ENCODE measurements at regions not wholly inside any gene's neighbourhood (a gene's known extent, or its start where the extent isn't known, plus 50 kb on each side); places are given as distances from the start of the nearest gene placed in this dataset.

DNA sequence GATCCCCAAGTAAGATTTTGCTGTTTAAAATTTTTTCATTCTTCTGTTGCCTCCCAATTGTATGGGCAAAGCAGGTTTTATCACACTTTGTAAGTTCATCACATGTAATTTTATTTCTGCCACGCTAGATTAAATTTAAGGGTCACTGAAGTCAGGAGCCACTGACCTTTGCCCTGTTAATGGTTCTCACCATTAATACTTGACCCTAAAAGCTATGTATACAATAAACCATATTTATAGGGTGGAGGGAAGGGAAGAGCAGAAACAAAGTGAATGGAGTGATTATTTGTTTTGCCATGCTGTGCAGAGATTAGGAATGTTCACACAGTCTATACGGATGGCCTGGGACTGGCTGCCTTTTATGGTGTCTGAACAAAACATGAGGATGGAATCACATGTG lies 186.7 kb downstream of the BMP2 start:
- peaks cover 4% of the 10 kb centered on the region for H3K36me3 Mint-ChIP-seq (ENCODE audit: unreplicated experiment)
- no peak overlapping the region for H3K4me3 Mint-ChIP-seq (ENCODE audit: unreplicated experiment)
- no peak overlapping the region for H3K27ac Mint-ChIP-seq (ENCODE audit: unreplicated experiment)
- H3K4me1 Mint-ChIP-seq (ENCODE audit: low read depth, unreplicated experiment) = no peaks in the 10 kb centered on the region
- peaks cover 4% of the 10 kb centered on the region for H3K27me3 Mint-ChIP-seq (ENCODE audit: unreplicated experiment)
- TF ChIP-seq, protein P1, sequence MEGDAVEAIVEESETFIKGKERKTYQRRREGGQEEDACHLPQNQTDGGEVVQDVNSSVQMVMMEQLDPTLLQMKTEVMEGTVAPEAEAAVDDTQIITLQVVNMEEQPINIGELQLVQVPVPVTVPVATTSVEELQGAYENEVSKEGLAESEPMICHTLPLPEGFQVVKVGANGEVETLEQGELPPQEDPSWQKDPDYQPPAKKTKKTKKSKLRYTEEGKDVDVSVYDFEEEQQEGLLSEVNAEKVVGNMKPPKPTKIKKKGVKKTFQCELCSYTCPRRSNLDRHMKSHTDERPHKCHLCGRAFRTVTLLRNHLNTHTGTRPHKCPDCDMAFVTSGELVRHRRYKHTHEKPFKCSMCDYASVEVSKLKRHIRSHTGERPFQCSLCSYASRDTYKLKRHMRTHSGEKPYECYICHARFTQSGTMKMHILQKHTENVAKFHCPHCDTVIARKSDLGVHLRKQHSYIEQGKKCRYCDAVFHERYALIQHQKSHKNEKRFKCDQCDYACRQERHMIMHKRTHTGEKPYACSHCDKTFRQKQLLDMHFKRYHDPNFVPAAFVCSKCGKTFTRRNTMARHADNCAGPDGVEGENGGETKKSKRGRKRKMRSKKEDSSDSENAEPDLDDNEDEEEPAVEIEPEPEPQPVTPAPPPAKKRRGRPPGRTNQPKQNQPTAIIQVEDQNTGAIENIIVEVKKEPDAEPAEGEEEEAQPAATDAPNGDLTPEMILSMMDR (IDR thresholded peaks at IDR 0.05; ENCODE audit: partially characterized antibody, unreplicated experiment) = no peak
- H3K9me3 Mint-ChIP-seq (ENCODE audit: unreplicated experiment) = no peaks in the 10 kb centered on the region
- DNase-seq = no peak

DNA sequence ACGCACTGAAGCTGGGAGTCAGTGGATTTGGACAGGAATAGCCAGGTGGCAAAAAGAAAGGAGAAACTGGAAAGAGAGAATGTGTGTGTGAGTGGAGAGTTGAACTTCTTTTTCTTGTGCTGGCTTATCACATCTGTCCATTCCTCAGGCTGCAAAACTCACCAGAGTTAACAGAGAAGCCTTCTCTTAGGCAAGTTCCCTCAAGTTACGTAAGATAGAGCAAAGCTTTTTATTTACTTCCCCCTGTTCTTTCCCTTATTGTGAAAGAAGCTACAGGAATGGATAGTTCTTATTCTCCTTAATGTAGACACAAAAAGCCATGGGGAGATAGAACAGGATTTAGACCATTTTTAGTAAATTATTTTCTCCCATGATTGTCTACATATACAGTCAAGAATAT lies 188.6 kb downstream of the BMP2 start:
- H3K36me3 Mint-ChIP-seq (ENCODE audit: unreplicated experiment) = peaks cover 4% of the 10 kb centered on the region

DNA sequence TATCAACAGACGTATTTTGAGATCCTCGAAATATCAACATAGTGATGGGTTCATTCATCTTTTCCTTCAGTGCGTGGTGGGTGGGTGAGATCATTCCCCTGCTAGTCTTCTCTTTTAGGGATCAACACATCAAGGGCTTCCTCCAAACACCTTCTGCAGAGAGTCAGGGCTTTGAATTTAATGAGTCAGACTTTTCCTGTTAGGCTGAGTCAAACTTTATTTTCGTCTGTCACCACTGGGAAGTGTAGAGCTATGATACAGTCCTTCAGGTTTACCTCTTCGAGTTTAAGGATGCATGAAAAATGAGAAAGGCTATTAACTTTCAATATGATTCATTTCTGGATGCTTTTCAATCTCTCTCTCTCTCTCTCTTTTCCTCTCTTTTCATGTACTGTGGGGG lies 189.1 kb downstream of the BMP2 start:
- H3K27ac Mint-ChIP-seq (ENCODE audit: unreplicated experiment) = no peak overlapping the region
- TF ChIP-seq, protein P1 (IDR thresholded peaks at IDR 0.05; ENCODE audit: partially characterized antibody, unreplicated experiment) = no peak
- no peaks in the 10 kb centered on the region for H3K4me1 Mint-ChIP-seq (ENCODE audit: low read depth, unreplicated experiment)

More for the DNA sequence above, 188.6 kb downstream of the BMP2 start:
- Mint-ChIP-seq H3K4me1 (ENCODE audit: low read depth, unreplicated experiment) (no peaks in the 10 kb centered on the region), H3K4me3 (ENCODE audit: unreplicated experiment) (no peak overlapping the region), H3K9me3 (ENCODE audit: unreplicated experiment) (no peaks in the 10 kb centered on the region), H3K27ac (ENCODE audit: unreplicated experiment) (no peak overlapping the region), H3K27me3 (ENCODE audit: unreplicated experiment) (peaks cover 4% of the 10 kb centered on the region)
- DNase-seq = no peak
- TF ChIP-seq, protein P1 (IDR thresholded peaks at IDR 0.05; ENCODE audit: partially characterized antibody, unreplicated experiment) = no peak

DNA sequence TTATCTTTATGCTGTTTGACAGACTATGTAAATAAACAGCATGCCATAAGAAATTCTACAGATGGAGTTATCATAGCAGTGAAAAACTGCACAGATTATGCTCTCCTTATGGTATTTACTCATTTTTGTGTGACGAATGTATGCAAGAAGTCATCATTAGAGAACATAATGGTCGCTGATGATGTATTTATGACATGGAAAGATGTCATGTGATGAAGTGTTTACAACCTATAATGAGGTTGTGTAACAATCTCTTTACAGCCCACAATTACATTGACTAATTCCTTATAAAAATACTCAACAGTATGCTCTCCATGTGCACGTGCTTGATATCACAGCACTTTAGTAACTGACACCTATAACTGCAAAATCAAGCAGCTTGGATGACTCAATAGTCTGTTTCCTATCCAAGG lies 192.4 kb downstream of the BMP2 start:
- H3K27ac Mint-ChIP-seq (ENCODE audit: unreplicated experiment) = no peak overlapping the region
- no peaks in the 10 kb centered on the region for H3K36me3 Mint-ChIP-seq (ENCODE audit: unreplicated experiment)
- no peaks in the 10 kb centered on the region for H3K27me3 Mint-ChIP-seq (ENCODE audit: unreplicated experiment)
- no peaks in the 10 kb centered on the region for H3K4me1 Mint-ChIP-seq (ENCODE audit: low read depth, unreplicated experiment)
- H3K9me3 Mint-ChIP-seq (ENCODE audit: unreplicated experiment) = no peaks in the 10 kb centered on the region
- no peak for DNase-seq
- TF ChIP-seq, protein P1 (IDR thresholded peaks at IDR 0.05; ENCODE audit: partially characterized antibody, unreplicated experiment) = no peak
- H3K4me3 Mint-ChIP-seq (ENCODE audit: unreplicated experiment) = no peak overlapping the region

More for the DNA sequence above, 189.1 kb downstream of the BMP2 start:
- no peak for DNase-seq
- H3K36me3 Mint-ChIP-seq (ENCODE audit: unreplicated experiment) = peaks cover 2% of the 10 kb centered on the region
- H3K4me3 Mint-ChIP-seq (ENCODE audit: unreplicated experiment) = no peak overlapping the region
- no peaks in the 10 kb centered on the region for H3K9me3 Mint-ChIP-seq (ENCODE audit: unreplicated experiment)
- H3K27me3 Mint-ChIP-seq (ENCODE audit: unreplicated experiment) = peaks cover 2% of the 10 kb centered on the region

DNA sequence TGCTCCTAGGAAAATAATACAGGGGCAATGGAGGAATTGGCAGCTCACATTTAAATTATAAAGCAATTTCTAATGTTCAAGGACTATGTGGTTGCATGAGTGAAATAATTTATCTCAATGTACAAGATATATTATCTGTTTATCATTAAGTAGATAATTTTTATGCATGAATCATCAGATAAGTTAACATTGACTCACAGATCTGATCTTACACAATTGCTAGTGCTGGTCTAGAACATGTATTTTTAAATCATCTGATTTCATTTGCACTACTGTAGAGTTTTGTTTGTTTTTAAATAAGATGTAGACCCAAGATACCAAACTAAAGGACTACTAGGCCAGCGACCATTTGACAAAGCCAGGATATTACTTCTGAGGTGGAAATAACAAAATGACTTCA lies 199.2 kb downstream of the BMP2 start:
- DNase-seq = no peak
- H3K27me3 Mint-ChIP-seq (ENCODE audit: unreplicated experiment) = no peaks in the 10 kb centered on the region
- H3K4me1 Mint-ChIP-seq (ENCODE audit: low read depth, unreplicated experiment) = no peaks in the 10 kb centered on the region
- no peaks in the 10 kb centered on the region for H3K9me3 Mint-ChIP-seq (ENCODE audit: unreplicated experiment)
- TF ChIP-seq, protein P1 (IDR thresholded peaks at IDR 0.05; ENCODE audit: partially characterized antibody, unreplicated experiment) = no peak
- no peak overlapping the region for H3K27ac Mint-ChIP-seq (ENCODE audit: unreplicated experiment)
- H3K36me3 Mint-ChIP-seq (ENCODE audit: unreplicated experiment) = no peaks in the 10 kb centered on the region
- H3K4me3 Mint-ChIP-seq (ENCODE audit: unreplicated experiment) = no peak overlapping the region
